SK-N-SH (cell line): ENCODE measurements at regions not wholly inside any gene's neighbourhood (a gene's known extent, or its start where the extent isn't known, plus 50 kb on each side); places are given as distances from the start of the nearest gene placed in this dataset.

Experiments used
- CTCF ChIA-PET: fragments of 300-600, 350-600 bp; formaldehyde crosslinking; extraction: SDS; loops from one replicate; lab custom pipeline; 2021; lab: Yijun Ruan, JAX
- POLR2A ChIA-PET: fragments of 350-600 bp; sonication (Branson Sonifier 250); formaldehyde crosslinking; extraction: SDS; loops from one replicate; lab custom pipeline; 2020; ENCODE audit warnings: antibody characterized with exemption, inconsistent platforms; lab: Yijun Ruan, JAX
- DNase-seq: peaks from one replicate; pipeline ENCODE4 v3.0.0; 2012
- H2AFZ ChIP-seq: fragments of 200-600 bp; sonication (generic); 2 replicates; pipeline ENCODE4 v1.8.1; 2016; ENCODE audit warnings: antibody characterized with exemption, mild to moderate bottlenecking, low read depth
- H3F3A ChIP-seq: fragments of 200-600 bp; sonication (generic); replicated peaks from 2 replicates; pipeline ENCODE3; 2016; ENCODE audit warnings: antibody characterized with exemption, mild to moderate bottlenecking; ENCODE audit not compliant: insufficient read depth
- H3K27ac ChIP-seq, 2 experiments: fragments of 200-500 bp in 1 of 2; fragments of 200-600 bp in 1 of 2; sonication (Bioruptor generic) in 1 of 2; sonication (generic), shearing (Covaris generic) in 1 of 2; 2 replicates each; pipeline versions ENCODE4 v1.5.1 to v1.6.1; 2014 to 2016; ENCODE audit warnings: low read depth in 2 of 2, inconsistent platforms in 1 of 2, low read length in 1 of 2, mild to moderate bottlenecking in 1 of 2, mixed read lengths in 1 of 2
- H3K27me3 ChIP-seq: fragments of 200-600 bp; sonication (generic), shearing (Covaris generic); 2 replicates; pipeline ENCODE4 v1.6.1; 2016; ENCODE audit warnings: mixed run types; ENCODE audit not compliant: insufficient read depth
- H3K36me3 ChIP-seq, 2 experiments: fragments of 200-500 bp in 1 of 2; fragments of 200-600 bp in 1 of 2; sonication (Bioruptor generic) in 1 of 2; sonication (generic) in 1 of 2; replicated peaks in 1 of 2; 2 replicates each; pipeline versions ENCODE3 to v1.5.1; 2014 to 2016; ENCODE audit warnings: low read length in 1 of 2, mild to moderate bottlenecking in 1 of 2; ENCODE audit not compliant: insufficient read depth in 2 of 2, control insufficient read depth in 1 of 2
- H3K4me1 ChIP-seq, 2 experiments: fragments of 200-500 bp in 1 of 2; fragments of 200-600 bp in 1 of 2; sonication (Bioruptor generic) in 1 of 2; sonication (generic), shearing (Covaris generic) in 1 of 2; 2 replicates each; pipeline versions ENCODE4 v1.5.1 to v1.6.1; 2014 to 2016; ENCODE audit warnings: low read depth in 1 of 2, low read length in 1 of 2, mixed run types in 1 of 2; ENCODE audit not compliant: insufficient read depth in 2 of 2, control insufficient read depth in 1 of 2
- H3K4me2 ChIP-seq: fragments of 200-600 bp; sonication (generic), shearing (Covaris generic); 2 replicates; pipeline ENCODE4 v1.6.1; 2017; ENCODE audit warnings: mixed run types
- H3K4me3 ChIP-seq, 2 experiments: fragments of 200-500 bp in 1 of 2; fragments of 200-600 bp in 1 of 2; sonication (Bioruptor generic) in 1 of 2; sonication (generic), shearing (Covaris generic) in 1 of 2; 2 replicates each; pipeline versions ENCODE4 v1.5.1 to v1.8.1; 2014 to 2016; ENCODE audit warnings: low read depth in 2 of 2, inconsistent platforms in 1 of 2, low read length in 1 of 2, mild to moderate bottlenecking in 1 of 2, mixed read lengths in 1 of 2, moderate library complexity in 1 of 2
- H3K79me2 ChIP-seq: fragments of 200-600 bp; sonication (generic); 2 replicates; pipeline ENCODE4 v1.8.1; 2017; ENCODE audit warnings: mild to moderate bottlenecking; ENCODE audit not compliant: insufficient read depth
- H3K9ac ChIP-seq: fragments of 200-600 bp; sonication (generic); 2 replicates; pipeline ENCODE4 v1.6.1; 2017; ENCODE audit warnings: mixed run types
- H3K9me2 ChIP-seq: fragments of 200-600 bp; sonication (generic); 2 replicates; pipeline ENCODE4 v1.6.1; 2017; ENCODE audit warnings: mixed run types
- H3K9me3 ChIP-seq: fragments of 200-600 bp; sonication (generic); 2 replicates; pipeline ENCODE4 v1.6.1; 2017; ENCODE audit warnings: mixed run types, mild to moderate bottlenecking, moderate library complexity
- H4K20me1 ChIP-seq: fragments of 200-600 bp; sonication (generic); 2 replicates; pipeline ENCODE4 v1.6.1; 2017; ENCODE audit warnings: mild to moderate bottlenecking, mixed run types; ENCODE audit not compliant: insufficient read depth
- CHD2 ChIP-seq: fragments of 150-350 bp; IDR thresholded peaks from 2 replicates; pipeline ENCODE4 v1.6.1; 2018; ENCODE audit warnings: low read length; ENCODE audit not compliant: partially characterized antibody
- EZH2phosphoT487 ChIP-seq: fragments of 200-600 bp; sonication (generic); IDR thresholded peaks from 2 replicates; pipeline ENCODE4 v1.6.1; 2017; ENCODE audit warnings: low read depth, mixed run types, mild to moderate bottlenecking, antibody characterized with exemption, moderate library complexity, borderline replicate concordance
- FOSL2 ChIP-seq: IDR thresholded peaks from 2 replicates; pipeline ENCODE4 v1.4.0; 2012; ENCODE audit warnings: low read depth, mild to moderate bottlenecking, moderate library complexity, borderline replicate concordance
- FOXJ3 ChIP-seq: sonication (generic); formaldehyde crosslinking; IDR thresholded peaks from 2 replicates; pipeline ENCODE4 v1.5.1; 2020; ENCODE audit warnings: mild to moderate bottlenecking, missing genetic modification reagents
- FOXM1 ChIP-seq: IDR thresholded peaks from 2 replicates; pipeline ENCODE4 v1.4.0; 2012; ENCODE audit warnings: low read depth, mild to moderate bottlenecking
- MAX ChIP-seq: IDR thresholded peaks from 2 replicates; pipeline ENCODE4 v1.4.0; 2012; ENCODE audit warnings: low read depth
- MEF2A ChIP-seq: IDR thresholded peaks from 2 replicates; pipeline ENCODE4 v1.4.0; 2012; ENCODE audit warnings: low read depth, borderline replicate concordance
- MXI1 ChIP-seq: IDR thresholded peaks from 2 replicates; pipeline ENCODE4 v1.6.1; 2012; ENCODE audit warnings: mild to moderate bottlenecking, low read depth, low read length, improper control_type of control experiment
- NRF1 ChIP-seq: IDR thresholded peaks from 2 replicates; pipeline ENCODE4 v1.6.1; 2012; ENCODE audit warnings: low read depth, mild to moderate bottlenecking, low read length
- RAD21 ChIP-seq: IDR thresholded peaks from 2 replicates; pipeline ENCODE4 v1.6.1; 2012; ENCODE audit warnings: mild to moderate bottlenecking, low read length
- REST ChIP-seq: IDR thresholded peaks from 2 replicates; pipeline ENCODE4 v1.6.1; 2012; ENCODE audit warnings: mild to moderate bottlenecking, low read depth, low read length, moderate library complexity
- RFX5 ChIP-seq: IDR thresholded peaks from 2 replicates; pipeline ENCODE4 v1.6.1; 2012; ENCODE audit warnings: mild to moderate bottlenecking, improper control_type of control experiment, low read length
- TEAD4 ChIP-seq: IDR thresholded peaks from 2 replicates; pipeline ENCODE4 v1.4.0; 2012; ENCODE audit warnings: mild to moderate bottlenecking, borderline replicate concordance; ENCODE audit not compliant: insufficient read depth
- USF1 ChIP-seq: IDR thresholded peaks from 2 replicates; pipeline ENCODE4 v1.4.0; 2012; ENCODE audit warnings: low read depth, borderline replicate concordance
- WGBS: methylation state at CpG from one replicate; pipeline ENCODE4 v1.1.6; 2017; ENCODE audit warnings: low lambda C conversion rate; 5-methylcytosine and 5-hydroxymethylcytosine counted together

- Histone ChIP-seq H3K9me3 (peaks cover 3% of the 10 kb centered on the region; the same call in 1 of the 2 replicates), H3K79me2 (no peaks in the 10 kb centered on the region), H3K9ac (no peak overlapping the region), H3K27me3 (no peaks in the 10 kb centered on the region), H4K20me1 (no peaks in the 10 kb centered on the region), H3K27ac (no peak overlapping the region), H3K4me2 (no peak overlapping the region), H3K36me3 (no peaks in the 10 kb centered on the region), H3K4me1 (no peaks in the 10 kb centered on the region; a peak in 1 of 4 replicates), H3K4me3 (no peak overlapping the region), H3F3A (no peaks in the 10 kb centered on the region), H2AFZ (no peak overlapping the region), H3K9me2 (no peaks in the 10 kb centered on the region)
- ChIA-PET POLR2A (no interaction called here), CTCF (no interaction called here)
- DNase-seq = no peak
- WGBS = 26% methylated on average over 1 of the region's 1 CpG
- TF ChIP-seq FOXJ3 (CRISPR knock-in tag) (no peak), USF1 (no peak), RAD21 (no peak), MEF2A (no peak), FOSL2 (no peak), TEAD4 (no peak), CHD2 (no peak)
These were observed 1115.0 kb upstream of the POT1 start for GRCh38 chr7:126044662-126045061.

- no peak overlapping the region for H3K27ac ChIP-seq
- TF ChIP-seq NRF1 (no peak), FOXM1 (no peak), USF1 (no peak), MXI1 (no peak), REST (no peak), MAX (no peak), FOXJ3 (CRISPR knock-in tag) (no peak), TEAD4 (no peak), FOSL2 (no peak), RFX5 (no peak), EZH2phosphoT487 (no peak)
- CTCF ChIA-PET = interaction anchor here (0.6 kb wide), 1 partner anchor 32 kb away, joined by 3 read pairs; no protein-coding TSS in a partner anchor
- no peaks in the 10 kb centered on the region for H4K20me1 ChIP-seq
- H3K9me2 ChIP-seq = no peaks in the 10 kb centered on the region
- H3F3A ChIP-seq = no peaks in the 10 kb centered on the region
- no peak overlapping the region for H3K9ac ChIP-seq
- no peaks in the 10 kb centered on the region; a peak in 1 of 4 replicates for H3K4me1 ChIP-seq
- H3K27me3 ChIP-seq = no peaks in the 10 kb centered on the region
- DNase-seq = no peak
- no peak overlapping the region for H3K4me3 ChIP-seq
- H3K4me2 ChIP-seq = no peak overlapping the region
- POLR2A ChIA-PET = no interaction called here
- no peaks in the 10 kb centered on the region for H3K79me2 ChIP-seq
- H3K9me3 ChIP-seq = peaks cover 3% of the 10 kb centered on the region; the same call in 1 of the 2 replicates
- H3K36me3 ChIP-seq = no peaks in the 10 kb centered on the region
- H2AFZ ChIP-seq = no peak overlapping the region
- 24% methylated on average over 4 of the region's 5 CpGs for WGBS
These were observed 1111.8 kb upstream of the POT1 start for GRCh38 chr7:126041472-126041871.
